K562 (cell line): ENCODE measurements at regions not wholly inside any gene's neighbourhood (a gene's known extent, or its start where the extent isn't known, plus 50 kb on each side); places are given as distances from the start of the nearest gene placed in this dataset.

Experiments used
- ATAC-seq: fragments of 200-7000 bp; cut with Tn5 transposase; 3 replicates; pipeline ENCODE4 v1.9.1; 2020; ENCODE audit warnings: moderate library complexity
- BruUV-seq: library from RNA; stranded (reverse); fragments of 400-500 nt; replicated peaks from 2 replicates; lab custom pipeline; 2021; lab: Mats Ljungman, UMichigan
- CTCF ChIA-PET: fragments of 300-600 bp; formaldehyde crosslinking; extraction: SDS; loops from one replicate; lab custom pipeline; 2021; ENCODE audit warnings: low intra/inter-chr PET ratio; lab: Yijun Ruan, JAX
- POLR2A ChIA-PET: fragments of 300-600, 350-650 bp; sonication (Branson Sonifier 250); formaldehyde crosslinking; extraction: SDS; loops from one replicate; lab custom pipeline; 2021; ENCODE audit warnings: antibody characterized with exemption, inconsistent platforms; lab: Yijun Ruan, JAX
- DNase-seq, 4 experiments: peaks; one replicate each; pipeline versions ENCODE4 v3.0.0 to v3.0.0-alpha.2; 2011 to 2018; ENCODE audit warnings: low spot score in 3 of 4, mixed read lengths in 3 of 4; ENCODE audit errors: extremely low read depth in 1 of 4
- FAIRE-seq: peaks from 2 replicates; lab custom pipeline; 2011; peaks lifted over from hg19 to GRCh38; lab: Jason Lieb, UNC
- H2AFZ ChIP-seq: 2 replicates; pipeline ENCODE4 v1.6.0; 2011; ENCODE audit warnings: low read depth, low read length, control low read depth, inconsistent platforms
- H3K27ac ChIP-seq: fragments of 200-600 bp; 3 replicates; pipeline ENCODE4 v1.8.0; 2011; ENCODE audit warnings: low read depth, mild to moderate bottlenecking, control low read depth, inconsistent platforms, low read length, moderate library complexity, mixed read lengths; ENCODE audit errors: extremely low read depth
- H3K27me3 ChIP-seq, 2 experiments: fragments of 300-600 bp in 1 of 2; 2 replicates in 1 of 2; 3 replicates in 1 of 2; pipeline versions ENCODE4 v1.6.0 to v1.8.0; 2011; ENCODE audit warnings: inconsistent platforms in 2 of 2, low read length in 2 of 2, mild to moderate bottlenecking in 1 of 2, mixed read lengths in 1 of 2, moderate library complexity in 1 of 2; ENCODE audit not compliant: control insufficient read depth in 2 of 2, insufficient read depth in 2 of 2
- H3K36me3 ChIP-seq: fragments of 300-600 bp; 3 replicates; pipeline ENCODE4 v1.8.0; 2011; ENCODE audit warnings: mild to moderate bottlenecking, low read length, inconsistent platforms; ENCODE audit not compliant: control insufficient read depth, insufficient read depth
- H3K4me1 ChIP-seq, 2 experiments: fragments of 200-600 bp in 1 of 2; replicated peaks in 1 of 2; 2 replicates in 1 of 2; 3 replicates in 1 of 2; pipeline versions ENCODE4 v1.5.1 to v1.8.0; 2011; ENCODE audit warnings: inconsistent platforms in 2 of 2, low read length in 2 of 2, mild to moderate bottlenecking in 1 of 2, mixed read lengths in 1 of 2, moderate library complexity in 1 of 2; ENCODE audit not compliant: control insufficient read depth in 2 of 2, insufficient read depth in 2 of 2
- H3K4me2 ChIP-seq: 2 replicates; pipeline ENCODE4 v1.6.1; 2011; ENCODE audit warnings: low read length, control low read depth, inconsistent platforms, mixed read lengths; ENCODE audit not compliant: insufficient read depth
- H3K4me3 ChIP-seq: fragments of 200-600 bp; sonication (generic), shearing (Covaris generic); 2 replicates; pipeline ENCODE4 v1.5.1; 2016; ENCODE audit warnings: control low read depth, inconsistent platforms
- H3K79me2 ChIP-seq: fragments of 200-600 bp; 3 replicates; pipeline ENCODE4 v1.8.0; 2011; ENCODE audit warnings: low read length, inconsistent platforms; ENCODE audit not compliant: control insufficient read depth, insufficient read depth
- H3K9ac ChIP-seq, 2 experiments: 2 replicates each; pipeline versions ENCODE4 v1.6.0 to v1.6.1; 2011; ENCODE audit warnings: low read depth in 2 of 2, low read length in 2 of 2, control low read depth in 1 of 2, inconsistent platforms in 1 of 2, mild to moderate bottlenecking in 1 of 2, mixed read lengths in 1 of 2; ENCODE audit not compliant: insufficient read depth in 1 of 2
- H3K9me1 ChIP-seq: one replicate; pipeline ENCODE4 v1.6.0; 2011; ENCODE audit warnings: inconsistent platforms, mild to moderate bottlenecking, low read length, moderate library complexity; ENCODE audit not compliant: control insufficient read depth, insufficient read depth
- H3K9me3 ChIP-seq: replicated peaks from 2 replicates; pipeline ENCODE4 v1.5.1; 2011; ENCODE audit warnings: low read depth, low read length, inconsistent platforms; ENCODE audit not compliant: control insufficient read depth, insufficient read depth
- H4K20me1 ChIP-seq: replicated peaks from 2 replicates; pipeline ENCODE4 v1.6.1; 2011; ENCODE audit warnings: low read length, inconsistent platforms, mixed read lengths; ENCODE audit not compliant: control insufficient read depth, insufficient read depth
- FOXJ3 ChIP-seq: sonication (generic); formaldehyde crosslinking; IDR thresholded peaks from 2 replicates; pipeline ENCODE4 v1.4.0; 2020; ENCODE audit warnings: mild to moderate bottlenecking, missing genetic modification reagents
- GTF2B ChIP-seq: IDR thresholded peaks from 2 replicates; pipeline ENCODE4 v1.6.1; 2011; ENCODE audit not compliant: insufficient read length; ENCODE audit errors: extremely low read depth
- HLTF ChIP-seq: fragments of 450-650 bp; IDR thresholded peaks from 2 replicates; pipeline ENCODE4 v1.6.1; 2016
- MAFG ChIP-seq: fragments of 450-650 bp; conservative IDR thresholded peaks from 2 replicates; pipeline ENCODE4 v1.6.1; 2016; ENCODE audit warnings: missing genetic modification characterization, missing compliant biosample characterization
- MCM5 ChIP-seq: fragments of 450-650 bp; IDR thresholded peaks from 2 replicates; pipeline ENCODE4 v1.6.1; 2016; ENCODE audit warnings: low read depth
- MXI1 ChIP-seq: IDR thresholded peaks from 2 replicates; pipeline ENCODE4 v1.6.1; 2011; ENCODE audit warnings: low read depth, mild to moderate bottlenecking, improper control_type of control experiment, low read length
- TCF3 ChIP-seq: sonication (generic); formaldehyde crosslinking; IDR thresholded peaks from 2 replicates; pipeline ENCODE4 v1.4.0; 2020; ENCODE audit warnings: mild to moderate bottlenecking, missing genetic modification reagents
- TCF7L2 ChIP-seq: fragments of 150-350 bp; IDR thresholded peaks from 2 replicates; pipeline ENCODE4 v1.6.1; 2016; ENCODE audit warnings: low read depth, mild to moderate bottlenecking, low read length, moderate library complexity
- XRCC4 ChIP-seq: IDR thresholded peaks from one replicate; pipeline ENCODE4 v1.6.1; 2011; ENCODE audit not compliant: insufficient read depth, insufficient read length; ENCODE audit errors: extremely low read depth
- ZBED1 ChIP-seq: IDR thresholded peaks from 2 replicates; pipeline ENCODE4 v1.6.1; 2014
- ZNF134 ChIP-seq: fragments of 250-450 bp; sonication (Bioruptor Pico); conservative IDR thresholded peaks from 2 replicates; pipeline ENCODE4 v1.4.0; 2020
- WGBS: fragments of 100-300 bp; shearing (Covaris generic); methylation state at CpG from one replicate; pipeline ENCODE4 v1.1.6; 2016; ENCODE audit warnings: low coverage, mixed read lengths; ENCODE audit not compliant: insufficient coverage; ENCODE audit errors: missing lambda C conversion rate; 5-methylcytosine and 5-hydroxymethylcytosine counted together
- in situ Hi-C: fragments of 300-500 bp; cut with MboI; formaldehyde crosslinking; loops from 4 replicates; pipeline ENCODE4 v1.15.0; 2018; ENCODE audit warnings: inconsistent platforms, mixed read lengths
- intact Hi-C: fragments of 100-400 bp; cut with micrococcal nuclease; formaldehyde crosslinking; loops from 2 replicates; pipeline ENCODE4 v1.14.2; 2022
- TF ChIP-seq, protein P1 (sequence below), 2 experiments: fragments of 450-650 bp in 1 of 2; sonication (generic) in 1 of 2; formaldehyde crosslinking in 1 of 2; IDR thresholded peaks; 2 replicates each; pipeline versions ENCODE4 v1.7.1 to v1.9.0; 2016 to 2022; ENCODE audit warnings: inconsistent platforms in 1 of 2, mild to moderate bottlenecking in 1 of 2, missing genetic modification reagents in 1 of 2
- TF ChIP-seq, protein P2 (sequence below): fragments of 450-650 bp; IDR thresholded peaks from 2 replicates; pipeline ENCODE4 v1.6.1; 2016; ENCODE audit warnings: missing biosample characterization, missing genetic modification characterization

- TF ChIP-seq, protein P1, sequence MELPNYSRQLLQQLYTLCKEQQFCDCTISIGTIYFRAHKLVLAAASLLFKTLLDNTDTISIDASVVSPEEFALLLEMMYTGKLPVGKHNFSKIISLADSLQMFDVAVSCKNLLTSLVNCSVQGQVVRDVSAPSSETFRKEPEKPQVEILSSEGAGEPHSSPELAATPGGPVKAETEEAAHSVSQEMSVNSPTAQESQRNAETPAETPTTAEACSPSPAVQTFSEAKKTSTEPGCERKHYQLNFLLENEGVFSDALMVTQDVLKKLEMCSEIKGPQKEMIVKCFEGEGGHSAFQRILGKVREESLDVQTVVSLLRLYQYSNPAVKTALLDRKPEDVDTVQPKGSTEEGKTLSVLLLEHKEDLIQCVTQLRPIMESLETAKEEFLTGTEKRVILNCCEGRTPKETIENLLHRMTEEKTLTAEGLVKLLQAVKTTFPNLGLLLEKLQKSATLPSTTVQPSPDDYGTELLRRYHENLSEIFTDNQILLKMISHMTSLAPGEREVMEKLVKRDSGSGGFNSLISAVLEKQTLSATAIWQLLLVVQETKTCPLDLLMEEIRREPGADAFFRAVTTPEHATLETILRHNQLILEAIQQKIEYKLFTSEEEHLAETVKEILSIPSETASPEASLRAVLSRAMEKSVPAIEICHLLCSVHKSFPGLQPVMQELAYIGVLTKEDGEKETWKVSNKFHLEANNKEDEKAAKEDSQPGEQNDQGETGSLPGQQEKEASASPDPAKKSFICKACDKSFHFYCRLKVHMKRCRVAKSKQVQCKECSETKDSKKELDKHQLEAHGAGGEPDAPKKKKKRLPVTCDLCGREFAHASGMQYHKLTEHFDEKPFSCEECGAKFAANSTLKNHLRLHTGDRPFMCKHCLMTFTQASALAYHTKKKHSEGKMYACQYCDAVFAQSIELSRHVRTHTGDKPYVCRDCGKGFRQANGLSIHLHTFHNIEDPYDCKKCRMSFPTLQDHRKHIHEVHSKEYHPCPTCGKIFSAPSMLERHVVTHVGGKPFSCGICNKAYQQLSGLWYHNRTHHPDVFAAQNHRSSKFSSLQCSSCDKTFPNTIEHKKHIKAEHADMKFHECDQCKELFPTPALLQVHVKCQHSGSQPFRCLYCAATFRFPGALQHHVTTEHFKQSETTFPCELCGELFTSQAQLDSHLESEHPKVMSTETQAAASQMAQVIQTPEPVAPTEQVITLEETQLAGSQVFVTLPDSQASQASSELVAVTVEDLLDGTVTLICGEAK (IDR thresholded peaks at IDR 0.05): no peak
- TF ChIP-seq, protein P1 (CRISPR knock-in tag; IDR thresholded peaks at IDR 0.05): no peak
Observed at GRCh38 chr9:117886616-117887015, 182.4 kb downstream of the TLR4 start (continued).

- CTCF ChIA-PET: no interaction called here
- H3K36me3 ChIP-seq: no peaks in the 10 kb centered on the region
- H2AFZ ChIP-seq: no peak overlapping the region
- H3K9me1 ChIP-seq: no peaks in the 10 kb centered on the region
- intact Hi-C loops (no loop called here), in situ Hi-C loops (no loop called here)
- POLR2A ChIA-PET: no interaction called here
- BruUV-seq: no TSS peak
- H3K4me3 ChIP-seq: no peak overlapping the region
- no peaks in the 10 kb centered on the region for H3K79me2 ChIP-seq
- no peak for ATAC-seq
- H3K27ac ChIP-seq: no peak overlapping the region
- H3K9ac ChIP-seq: no peak overlapping the region
- H3K27me3 ChIP-seq: no peaks in the 10 kb centered on the region
- peaks cover 3% of the 10 kb centered on the region; the same call in 1 of the 2 replicates for H3K9me3 ChIP-seq
- no peak for FAIRE-seq
- no peak overlapping the region for H3K4me2 ChIP-seq
- H4K20me1 ChIP-seq: no peaks in the 10 kb centered on the region
- no peaks in the 10 kb centered on the region for H3K4me1 ChIP-seq
- DNase-seq: no peak
- WGBS: 6% methylated on average over 2 of the region's 2 CpGs
- TF ChIP-seq, protein P2, sequence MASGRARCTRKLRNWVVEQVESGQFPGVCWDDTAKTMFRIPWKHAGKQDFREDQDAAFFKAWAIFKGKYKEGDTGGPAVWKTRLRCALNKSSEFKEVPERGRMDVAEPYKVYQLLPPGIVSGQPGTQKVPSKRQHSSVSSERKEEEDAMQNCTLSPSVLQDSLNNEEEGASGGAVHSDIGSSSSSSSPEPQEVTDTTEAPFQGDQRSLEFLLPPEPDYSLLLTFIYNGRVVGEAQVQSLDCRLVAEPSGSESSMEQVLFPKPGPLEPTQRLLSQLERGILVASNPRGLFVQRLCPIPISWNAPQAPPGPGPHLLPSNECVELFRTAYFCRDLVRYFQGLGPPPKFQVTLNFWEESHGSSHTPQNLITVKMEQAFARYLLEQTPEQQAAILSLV: no peak
- no peak for TF ChIP-seq TCF7L2
- no peak for TF ChIP-seq MCM5
- no peak for TF ChIP-seq FOXJ3
- TF ChIP-seq ZBED1: no peak
- no peak for TF ChIP-seq TCF3 (CRISPR knock-in tag)
- TF ChIP-seq HLTF: no peak
- TF ChIP-seq ZNF134: no peak
- TF ChIP-seq MXI1: no peak
- no peak for TF ChIP-seq GTF2B
- TF ChIP-seq MAFG: no peak
- no peak for TF ChIP-seq XRCC4
Observed at GRCh38 chr9:117887383-117887782, 183.2 kb downstream of the TLR4 start.
